ENCODE measurements at regions not wholly inside any gene's neighbourhood (a gene's known extent, or its start where the extent isn't known, plus 50 kb on each side); places are given as distances from the start of the nearest gene placed in this dataset.
A peak's percentile ranks its signal among the peaks of the same experiment; 100 is the strongest.
"Not testable (repeated sequence)": the region's sequence is repeated elsewhere in the genome, so short reads cannot be mapped to it uniquely, and the experiment has no call there.

DNA sequence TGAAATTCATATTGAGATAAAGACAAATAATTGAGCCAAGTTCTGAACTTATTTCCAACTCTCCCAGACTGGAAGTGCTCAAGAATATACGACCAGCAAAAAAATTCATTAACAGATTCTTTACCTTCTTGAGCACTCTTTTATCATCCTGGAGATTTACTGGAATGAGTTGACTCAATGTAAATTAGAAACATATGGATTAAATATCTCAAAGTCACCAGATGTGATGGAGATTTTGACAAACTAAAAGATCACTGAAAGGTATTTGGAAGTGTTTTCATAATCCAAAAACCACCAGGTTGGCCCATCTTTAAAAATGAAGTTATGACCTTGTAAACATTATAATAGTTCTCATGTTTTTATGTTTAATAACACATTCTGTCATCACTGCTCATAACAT lies 433.2 kb upstream of the RASGRP1 start:
- no peaks in the 10 kb centered on the region for H3K9me3 Mint-ChIP-seq (ENCODE audit: unreplicated experiment)
- H3K4me3 ChIP-seq (ENCODE audit: low read depth, low read length), result no peak overlapping the region
- no peak for TF ChIP-seq CTCF (IDR thresholded peaks at IDR 0.05; ENCODE audit: insufficient read depth in 1 of 2, low read depth in 1 of 2, low read length in 1 of 2, severe bottlenecking in 1 of 2, unreplicated experiment in 1 of 2)
- ChIA-PET POLR2A (no interaction called here), CTCF (no interaction called here)
- H3K27ac Mint-ChIP-seq (ENCODE audit: unreplicated experiment), result no peak overlapping the region
- H3K27me3 ChIP-seq (replicated peaks; ENCODE audit: control insufficient read depth, insufficient read depth, low read length), result no peaks in the 10 kb centered on the region
- H3K27me3 Mint-ChIP-seq (ENCODE audit: insufficient read depth, unreplicated experiment), result no peaks in the 10 kb centered on the region
- DNase-seq, result no peak
- intact Hi-C loops (cut with micrococcal nuclease; ENCODE audit: unreplicated experiment), result no loop called here
- H3K36me3 Mint-ChIP-seq (ENCODE audit: insufficient read depth, unreplicated experiment), result no peaks in the 10 kb centered on the region
- H3K4me1 Mint-ChIP-seq (ENCODE audit: low read depth, unreplicated experiment), result no peaks in the 10 kb centered on the region
- BruUV-seq (replicated peaks), result no TSS peak
- H3K4me3 Mint-ChIP-seq (ENCODE audit: unreplicated experiment), result no peak overlapping the region
- H3K4me1 ChIP-seq, result no peaks in the 10 kb centered on the region
- no peaks in the 10 kb centered on the region for H3K9me3 ChIP-seq
- H3K36me3 ChIP-seq (ENCODE audit: control insufficient read depth, insufficient read depth, low read length), result no peaks in the 10 kb centered on the region

DNA sequence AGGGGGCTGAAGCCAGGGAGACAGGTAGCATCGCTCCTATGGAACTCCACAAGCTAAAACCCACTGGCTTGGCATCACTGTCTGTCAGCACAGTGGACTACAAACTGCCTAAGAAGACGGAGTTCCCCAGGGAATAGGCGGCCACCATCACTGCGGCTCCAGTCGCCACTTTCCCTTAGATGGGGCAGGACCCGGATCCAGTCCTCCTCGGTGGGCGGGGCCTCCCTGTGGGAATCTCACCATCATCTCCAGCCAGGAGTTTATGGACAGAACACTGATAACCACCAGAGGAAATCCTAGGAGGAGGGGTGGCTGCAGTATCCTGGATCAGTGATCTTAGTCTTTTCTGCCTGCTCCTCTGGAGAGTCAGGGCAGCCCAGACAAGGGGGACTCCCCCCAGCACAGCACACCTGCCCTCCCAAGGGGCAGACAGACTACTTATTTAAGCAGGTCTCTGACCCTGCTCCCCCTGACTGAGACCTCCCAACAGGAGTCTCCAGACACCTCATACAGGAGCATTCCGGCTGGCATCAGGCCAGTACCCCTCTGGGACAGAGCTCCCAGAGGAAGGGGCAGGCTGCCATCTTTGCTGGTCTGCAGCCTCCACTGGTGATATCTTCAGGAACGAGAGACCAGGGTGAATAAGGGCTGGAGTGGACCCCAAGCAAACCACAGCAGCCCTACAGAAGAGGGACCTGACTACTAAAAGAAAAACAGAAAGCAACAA lies 435.6 kb upstream of the RASGRP1 start:
- BruUV-seq (replicated peaks), result no TSS peak
- POLR2A ChIA-PET, result no interaction called here
- no peak overlapping the region for H3K4me3 ChIP-seq (ENCODE audit: low read depth, low read length)
- H3K36me3 Mint-ChIP-seq (ENCODE audit: insufficient read depth, unreplicated experiment), result no peaks in the 10 kb centered on the region
- H3K27me3 ChIP-seq (replicated peaks; ENCODE audit: control insufficient read depth, insufficient read depth, low read length), result no peaks in the 10 kb centered on the region
- no peaks in the 10 kb centered on the region for H3K4me1 ChIP-seq
- H3K36me3 ChIP-seq (ENCODE audit: control insufficient read depth, insufficient read depth, low read length), result no peaks in the 10 kb centered on the region
- CTCF ChIA-PET, result no interaction called here
- no peak overlapping the region for H3K4me3 Mint-ChIP-seq (ENCODE audit: unreplicated experiment)
- DNase-seq, result no peak
- H3K9me3 ChIP-seq, result no peaks in the 10 kb centered on the region
- H3K4me1 Mint-ChIP-seq (ENCODE audit: low read depth, unreplicated experiment), result no peaks in the 10 kb centered on the region
- intact Hi-C loops (cut with micrococcal nuclease; ENCODE audit: unreplicated experiment), result no loop called here
- H3K27ac Mint-ChIP-seq (ENCODE audit: unreplicated experiment), result no peak overlapping the region
- TF ChIP-seq CTCF (IDR thresholded peaks at IDR 0.05; ENCODE audit: insufficient read depth in 1 of 2, low read depth in 1 of 2, low read length in 1 of 2, severe bottlenecking in 1 of 2, unreplicated experiment in 1 of 2), result no peak
- no peaks in the 10 kb centered on the region for H3K27me3 Mint-ChIP-seq (ENCODE audit: insufficient read depth, unreplicated experiment)
- no peaks in the 10 kb centered on the region for H3K9me3 Mint-ChIP-seq (ENCODE audit: unreplicated experiment)

GRCh38 chr15:39009740-39010139 lies 445.1 kb upstream of the RASGRP1 start:
- Mint-ChIP-seq H3K36me3 (ENCODE audit: insufficient read depth, unreplicated experiment) (peaks cover 12% of the 10 kb centered on the region), H3K4me3 (ENCODE audit: unreplicated experiment) (no peak overlapping the region), H3K4me1 (ENCODE audit: low read depth, unreplicated experiment) (peaks cover 16% of the 10 kb centered on the region), H3K9me3 (ENCODE audit: unreplicated experiment) (peaks cover 43% of the 10 kb centered on the region), H3K27me3 (ENCODE audit: insufficient read depth, unreplicated experiment) (no peaks in the 10 kb centered on the region), H3K27ac (ENCODE audit: unreplicated experiment) (peak overlapping the region; percentile 63)
- Histone ChIP-seq H3K4me3 (ENCODE audit: low read depth, low read length) (no peak overlapping the region), H3K27me3 (replicated peaks; ENCODE audit: control insufficient read depth, insufficient read depth, low read length) (no peaks in the 10 kb centered on the region), H3K36me3 (ENCODE audit: control insufficient read depth, insufficient read depth, low read length) (no peaks in the 10 kb centered on the region), H3K4me1 (peaks cover 10% of the 10 kb centered on the region), H3K9me3 (peaks cover 34% of the 10 kb centered on the region)
- no TSS peak for BruUV-seq (replicated peaks)
- ChIA-PET POLR2A (no interaction called here), CTCF (no interaction called here)
- DNase-seq, result no peak
- no peak for TF ChIP-seq CTCF (IDR thresholded peaks at IDR 0.05; ENCODE audit: insufficient read depth in 1 of 2, low read depth in 1 of 2, low read length in 1 of 2, severe bottlenecking in 1 of 2, unreplicated experiment in 1 of 2)
- intact Hi-C loops (cut with micrococcal nuclease; ENCODE audit: unreplicated experiment), result no loop called here

- Mint-ChIP-seq H3K36me3 (ENCODE audit: insufficient read depth, unreplicated experiment) (peaks cover 12% of the 10 kb centered on the region), H3K9me3 (ENCODE audit: unreplicated experiment) (peaks cover 47% of the 10 kb centered on the region), H3K27ac (ENCODE audit: unreplicated experiment) (peak overlapping the region; percentile 63), H3K4me3 (ENCODE audit: unreplicated experiment) (peak overlapping the region; percentile 30), H3K4me1 (ENCODE audit: low read depth, unreplicated experiment) (peaks cover 16% of the 10 kb centered on the region)
- intact Hi-C loops (cut with micrococcal nuclease; ENCODE audit: unreplicated experiment); H3K27me3 Mint-ChIP-seq (ENCODE audit: insufficient read depth, unreplicated experiment); CTCF ChIA-PET; H3K36me3 ChIP-seq (ENCODE audit: control insufficient read depth, insufficient read depth, low read length); H3K4me3 ChIP-seq (ENCODE audit: low read depth, low read length); H3K27me3 ChIP-seq (replicated peaks; ENCODE audit: control insufficient read depth, insufficient read depth, low read length); POLR2A ChIA-PET; BruUV-seq (replicated peaks): not testable (repeated sequence)
- DNase-seq, result peak; percentile 44 to 58
- Histone ChIP-seq H3K9me3 (peaks cover 47% of the 10 kb centered on the region), H3K4me1 (peaks cover 10% of the 10 kb centered on the region)
These were observed 446.5 kb upstream of the RASGRP1 start for GRCh38 chr15:39011066-39011465.

Data from Caco-2 (cell line).